ENCODE measurements at regions not wholly inside any gene's neighbourhood (a gene's known extent, or its start where the extent isn't known, plus 50 kb on each side); places are given as distances from the start of the nearest gene placed in this dataset.

GRCh38 chr5:174348311-174348981 lies 302.9 kb downstream of the NSG2 start:
- Histone ChIP-seq H3K9me3 (ENCODE audit: low read depth) (no peaks in the 10 kb centered on the region), H3K4me1 (no peaks in the 10 kb centered on the region), H3K9ac (no peak overlapping the region), H3K27ac (no peak overlapping the region), H3K36me3 (no peaks in the 10 kb centered on the region), H2AFZ (replicated peaks) (no peak overlapping the region), H3K79me2 (ENCODE audit: low read depth) (no peaks in the 10 kb centered on the region), H3K4me3 (no peak overlapping the region), H3F3A (ENCODE audit: low read depth) (no peaks in the 10 kb centered on the region), H4K20me1 (ENCODE audit: low read depth) (no peaks in the 10 kb centered on the region), H3K4me2 (no peak overlapping the region), H3K27me3 (no peaks in the 10 kb centered on the region)
- H3K9me3 Mint-ChIP-seq, result no peaks in the 10 kb centered on the region
- no peak overlapping the region for H3K4me3 Mint-ChIP-seq
- H3K36me3 Mint-ChIP-seq, result no peaks in the 10 kb centered on the region
- DNase-seq (ENCODE audit: low spot score), result no peak
- H3K4me1 Mint-ChIP-seq, result no peaks in the 10 kb centered on the region
- no peak for TF ChIP-seq EZH2phosphoT487 (IDR thresholded peaks at IDR 0.05)
- no peak for TF ChIP-seq EZH2 (IDR thresholded peaks at IDR 0.05)
- TF ChIP-seq CTCF (IDR thresholded peaks at IDR 0.05), result no peak
- H3K27me3 Mint-ChIP-seq (ENCODE audit: insufficient read depth, low read depth), result peaks cover 11% of the 10 kb centered on the region
- no peak overlapping the region for H3K27ac Mint-ChIP-seq

- H3K4me2 ChIP-seq, result no peak overlapping the region
- Mint-ChIP-seq H3K4me3 (no peak overlapping the region), H3K9me3 (no peaks in the 10 kb centered on the region), H3K27me3 (ENCODE audit: insufficient read depth, low read depth) (peaks cover 4% of the 10 kb centered on the region), H3K36me3 (no peaks in the 10 kb centered on the region), H3K4me1 (no peaks in the 10 kb centered on the region), H3K27ac (no peak overlapping the region)
- no peak overlapping the region for H2AFZ ChIP-seq (replicated peaks)
- H4K20me1 ChIP-seq (ENCODE audit: low read depth), result no peaks in the 10 kb centered on the region
- DNase-seq (ENCODE audit: low spot score), result no peak
- no peak overlapping the region for H3K9ac ChIP-seq
- no peaks in the 10 kb centered on the region for H3K27me3 ChIP-seq
- H3K36me3 ChIP-seq, result no peaks in the 10 kb centered on the region
- no peak overlapping the region for H3K4me3 ChIP-seq
- no peak overlapping the region for H3K27ac ChIP-seq
- no peaks in the 10 kb centered on the region for H3F3A ChIP-seq (ENCODE audit: low read depth)
- H3K4me1 ChIP-seq, result no peaks in the 10 kb centered on the region
- H3K79me2 ChIP-seq (ENCODE audit: low read depth), result no peaks in the 10 kb centered on the region
- no peak for TF ChIP-seq CTCF (IDR thresholded peaks at IDR 0.05)
- no peak for TF ChIP-seq EZH2 (IDR thresholded peaks at IDR 0.05)
- TF ChIP-seq EZH2phosphoT487 (IDR thresholded peaks at IDR 0.05), result no peak
- no peaks in the 10 kb centered on the region for H3K9me3 ChIP-seq (ENCODE audit: low read depth)
Measured at GRCh38 chr5:174352681-174353080, 307.2 kb downstream of the NSG2 start.

GRCh38 chr5:174354571-174354970 lies 309.1 kb downstream of the NSG2 start:
- Histone ChIP-seq H3F3A (ENCODE audit: low read depth) (no peaks in the 10 kb centered on the region), H3K4me3 (no peak overlapping the region), H3K27me3 (no peaks in the 10 kb centered on the region), H3K79me2 (ENCODE audit: low read depth) (no peaks in the 10 kb centered on the region), H3K4me1 (no peaks in the 10 kb centered on the region), H3K4me2 (no peak overlapping the region), H4K20me1 (ENCODE audit: low read depth) (no peaks in the 10 kb centered on the region), H3K9me3 (ENCODE audit: low read depth) (no peaks in the 10 kb centered on the region), H3K36me3 (no peaks in the 10 kb centered on the region), H2AFZ (replicated peaks) (no peak overlapping the region), H3K27ac (no peak overlapping the region), H3K9ac (no peak overlapping the region)
- H3K9me3 Mint-ChIP-seq, result no peaks in the 10 kb centered on the region
- H3K4me3 Mint-ChIP-seq, result no peak overlapping the region
- peaks cover 4% of the 10 kb centered on the region for H3K27me3 Mint-ChIP-seq (ENCODE audit: insufficient read depth, low read depth)
- H3K36me3 Mint-ChIP-seq, result no peaks in the 10 kb centered on the region
- DNase-seq (ENCODE audit: low spot score), result no peak
- TF ChIP-seq EZH2phosphoT487 (IDR thresholded peaks at IDR 0.05), result no peak
- no peak for TF ChIP-seq CTCF (IDR thresholded peaks at IDR 0.05)
- TF ChIP-seq EZH2 (IDR thresholded peaks at IDR 0.05), result no peak
- H3K4me1 Mint-ChIP-seq, result peaks cover 8% of the 10 kb centered on the region
- H3K27ac Mint-ChIP-seq, result no peak overlapping the region

Data from neural progenitor cell (in vitro differentiated cells).